ENCODE measurements at regions not wholly inside any gene's neighbourhood (a gene's known extent, or its start where the extent isn't known, plus 50 kb on each side); places are given as distances from the start of the nearest gene placed in this dataset.

DNA sequence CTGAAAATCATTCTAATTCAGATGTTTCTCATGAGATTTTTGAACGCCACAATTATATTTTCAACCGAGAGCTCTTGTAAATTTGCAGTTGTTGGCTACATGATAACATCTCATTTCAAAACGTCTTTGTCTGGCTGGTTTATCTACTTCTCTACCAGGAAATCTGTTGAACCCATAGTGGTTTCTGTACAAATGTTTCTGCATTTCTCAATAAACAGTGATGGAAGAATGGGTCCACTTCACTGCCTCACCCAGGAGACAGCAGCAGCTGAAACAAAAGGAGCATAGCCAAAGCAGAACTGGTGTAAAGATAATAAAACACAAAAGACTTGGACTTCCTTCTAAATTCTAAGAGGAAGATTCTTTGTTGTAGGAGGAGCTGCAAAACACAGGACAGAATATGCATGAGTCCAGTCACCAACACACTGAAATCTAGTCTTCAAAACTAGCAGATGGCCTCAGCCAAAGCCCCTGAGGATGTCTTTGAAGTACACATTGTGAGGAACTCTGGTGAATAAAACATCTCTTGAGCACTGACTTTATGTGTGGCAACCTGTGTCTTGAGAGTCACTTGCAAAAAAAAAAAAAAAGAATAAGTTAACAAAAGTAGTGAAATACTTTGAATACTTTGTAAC, 68.6 kb upstream of the FGF14 start:
- DNase-seq (ENCODE audit: low read depth), result no peak
- in situ Hi-C loops (cut with HindIII; ENCODE audit: low sequenced_read_pairs), result loop anchor here (25.0 kb wide), 1 partner anchor 508 kb away; no protein-coding TSS in a partner anchor
- H3K4me3 ChIP-seq (ENCODE audit: low read depth, low read length), result no peak overlapping the region
- TF ChIP-seq, protein P1, sequence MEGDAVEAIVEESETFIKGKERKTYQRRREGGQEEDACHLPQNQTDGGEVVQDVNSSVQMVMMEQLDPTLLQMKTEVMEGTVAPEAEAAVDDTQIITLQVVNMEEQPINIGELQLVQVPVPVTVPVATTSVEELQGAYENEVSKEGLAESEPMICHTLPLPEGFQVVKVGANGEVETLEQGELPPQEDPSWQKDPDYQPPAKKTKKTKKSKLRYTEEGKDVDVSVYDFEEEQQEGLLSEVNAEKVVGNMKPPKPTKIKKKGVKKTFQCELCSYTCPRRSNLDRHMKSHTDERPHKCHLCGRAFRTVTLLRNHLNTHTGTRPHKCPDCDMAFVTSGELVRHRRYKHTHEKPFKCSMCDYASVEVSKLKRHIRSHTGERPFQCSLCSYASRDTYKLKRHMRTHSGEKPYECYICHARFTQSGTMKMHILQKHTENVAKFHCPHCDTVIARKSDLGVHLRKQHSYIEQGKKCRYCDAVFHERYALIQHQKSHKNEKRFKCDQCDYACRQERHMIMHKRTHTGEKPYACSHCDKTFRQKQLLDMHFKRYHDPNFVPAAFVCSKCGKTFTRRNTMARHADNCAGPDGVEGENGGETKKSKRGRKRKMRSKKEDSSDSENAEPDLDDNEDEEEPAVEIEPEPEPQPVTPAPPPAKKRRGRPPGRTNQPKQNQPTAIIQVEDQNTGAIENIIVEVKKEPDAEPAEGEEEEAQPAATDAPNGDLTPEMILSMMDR (IDR thresholded peaks at IDR 0.05; ENCODE audit: low read depth, low read length, missing control alignments), result no peak

DNA sequence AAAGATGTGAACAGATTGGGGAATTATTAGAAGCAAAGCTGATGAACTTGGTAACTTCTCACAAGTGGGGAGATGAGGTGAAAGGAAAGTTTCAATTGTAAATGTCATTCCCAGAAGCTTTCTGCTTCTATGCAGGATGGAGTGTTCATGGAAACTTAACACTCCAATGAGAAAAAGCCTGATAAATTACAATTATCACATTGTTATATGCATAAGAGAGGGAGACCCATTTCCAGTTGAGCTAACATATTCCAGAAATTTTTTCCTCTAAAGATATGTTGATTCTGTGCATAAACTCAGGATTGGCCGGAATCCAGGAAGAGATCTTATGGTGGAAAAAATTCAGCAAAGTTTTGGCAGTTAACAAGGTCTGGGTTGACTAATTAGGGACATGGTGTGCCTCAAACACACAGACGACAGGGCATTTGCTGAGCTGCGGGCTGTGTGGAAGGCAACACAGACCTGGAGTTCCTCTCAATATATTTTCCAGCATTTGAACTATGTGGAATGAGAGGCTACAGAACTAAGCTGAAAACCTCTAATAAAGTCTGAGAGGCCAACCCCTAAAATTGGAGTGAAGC, 64.9 kb upstream of the FGF14 start:
- H3K4me3 ChIP-seq (ENCODE audit: low read depth, low read length), result no peak overlapping the region
- in situ Hi-C loops (cut with HindIII; ENCODE audit: low sequenced_read_pairs), result loop anchor here (5.0 to 25.0 kb wide), 2 partner anchors 34 to 504 kb away; no protein-coding TSS in a partner anchor
- DNase-seq (ENCODE audit: low read depth), result no peak
- TF ChIP-seq, protein P1 (IDR thresholded peaks at IDR 0.05; ENCODE audit: low read depth, low read length, missing control alignments), result no peak

DNA sequence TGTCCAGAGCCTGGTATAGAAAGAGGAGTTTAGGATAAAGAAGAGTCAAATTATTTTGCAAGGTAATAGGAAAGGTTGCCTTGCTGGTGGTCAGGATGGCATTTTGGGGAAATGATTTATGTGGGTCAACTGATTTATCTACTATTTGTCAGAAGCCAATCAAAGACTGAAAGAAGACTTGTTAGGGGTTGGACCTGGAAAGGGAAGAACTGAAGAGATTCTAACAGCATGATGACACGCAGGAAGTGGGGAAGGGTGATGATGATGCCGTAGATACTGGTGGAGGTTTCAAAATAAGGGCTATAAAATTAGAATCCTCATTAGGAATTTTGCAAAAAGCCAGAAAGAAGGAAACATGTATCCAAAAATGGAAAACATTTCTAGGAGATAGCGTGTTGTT, 60.7 kb upstream of the FGF14 start:
- TF ChIP-seq, protein P1 (IDR thresholded peaks at IDR 0.05; ENCODE audit: low read depth, low read length, missing control alignments), result no peak
- DNase-seq (ENCODE audit: low read depth), result no peak
- no peak overlapping the region for H3K4me3 ChIP-seq (ENCODE audit: low read depth, low read length)
- in situ Hi-C loops (cut with HindIII; ENCODE audit: low sequenced_read_pairs), result loop anchor here (25.0 kb wide), 1 partner anchor 500 kb away; no protein-coding TSS in a partner anchor

DNA sequence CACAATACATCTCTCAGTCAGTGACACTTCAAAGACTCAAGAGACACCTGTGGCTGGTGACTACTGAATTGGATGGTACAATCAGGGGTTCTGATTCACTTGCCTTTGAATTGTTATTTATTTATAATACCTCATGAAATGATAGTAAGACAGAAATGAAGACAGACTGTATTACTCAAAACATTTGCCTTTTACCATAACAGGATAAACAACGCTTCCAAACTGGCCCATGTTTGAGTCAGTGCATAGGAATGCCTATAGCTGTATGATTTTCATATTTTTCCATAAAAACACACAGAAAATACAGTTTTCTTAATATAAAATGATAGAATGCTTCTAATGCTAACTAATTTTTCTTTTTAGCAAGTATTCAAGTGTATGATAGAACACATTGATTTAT, 59.5 kb upstream of the FGF14 start:
- TF ChIP-seq, protein P1 (IDR thresholded peaks at IDR 0.05; ENCODE audit: low read depth, low read length, missing control alignments), result no peak
- H3K4me3 ChIP-seq (ENCODE audit: low read depth, low read length), result no peak overlapping the region
- DNase-seq (ENCODE audit: low read depth), result no peak
- in situ Hi-C loops (cut with HindIII; ENCODE audit: low sequenced_read_pairs), result loop anchor here (25.0 kb wide), 1 partner anchor 499 kb away; no protein-coding TSS in a partner anchor

DNA sequence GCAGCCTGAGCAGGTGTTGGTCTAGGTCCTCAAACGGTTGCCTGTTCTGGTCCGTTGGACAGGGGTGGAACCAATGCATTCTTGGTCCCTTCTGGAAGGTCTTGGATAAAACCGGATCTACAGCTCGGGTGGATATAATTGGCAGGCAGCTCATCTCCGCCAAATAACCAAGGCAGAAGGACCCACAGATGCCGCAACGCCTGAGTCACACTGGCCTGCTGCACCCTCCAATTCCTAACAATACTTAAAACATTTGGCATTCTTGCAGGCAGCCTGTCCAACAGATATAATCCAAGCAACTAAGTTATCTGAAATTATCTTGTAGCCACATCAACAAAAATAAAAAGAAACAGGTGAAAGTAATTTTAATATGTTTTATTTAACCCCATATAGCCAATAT, 59.0 kb upstream of the FGF14 start:
- no peak for DNase-seq (ENCODE audit: low read depth)
- TF ChIP-seq, protein P1 (IDR thresholded peaks at IDR 0.05; ENCODE audit: low read depth, low read length, missing control alignments), result no peak
- no peak overlapping the region for H3K4me3 ChIP-seq (ENCODE audit: low read depth, low read length)
- in situ Hi-C loops (cut with HindIII; ENCODE audit: low sequenced_read_pairs), result loop anchor here (25.0 kb wide), 1 partner anchor 499 kb away; no protein-coding TSS in a partner anchor

DNA sequence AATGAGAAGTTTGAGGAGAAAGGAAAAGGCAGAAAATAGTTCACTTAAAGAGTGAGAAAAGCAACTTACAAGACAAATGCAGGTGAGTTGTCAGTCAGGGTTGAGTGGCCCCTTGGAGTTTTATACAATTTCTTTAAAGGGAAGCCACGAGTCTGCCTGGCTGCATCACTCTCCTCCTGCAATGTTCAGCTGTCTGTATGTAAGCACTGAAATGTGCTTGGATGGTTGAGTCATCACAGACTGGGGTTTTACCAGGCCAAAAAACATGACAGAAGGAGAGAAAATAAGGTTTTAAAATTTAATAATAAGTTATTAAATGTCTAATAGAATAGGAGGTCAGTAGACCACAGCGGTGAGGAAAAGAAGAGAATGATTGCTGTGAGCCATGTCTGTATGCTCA, 51.0 kb upstream of the FGF14 start:
- TF ChIP-seq, protein P1 (IDR thresholded peaks at IDR 0.05; ENCODE audit: low read depth, low read length, missing control alignments), result no peak
- in situ Hi-C loops (cut with HindIII; ENCODE audit: low sequenced_read_pairs), result loop anchor here (25.0 kb wide), 1 partner anchor 491 kb away; no protein-coding TSS in a partner anchor
- no peak for DNase-seq (ENCODE audit: low read depth)
- H3K4me3 ChIP-seq (ENCODE audit: low read depth, low read length), result no peak overlapping the region

All from astrocyte of the cerebellum (primary cell).